ENCODE measurements at regions not wholly inside any gene's neighbourhood (a gene's known extent, or its start where the extent isn't known, plus 50 kb on each side); places are given as distances from the start of the nearest gene placed in this dataset.

GRCh38 chr3:76456322-76456721 lies 583.6 kb upstream of the ROBO2 start (continued):
- TF ChIP-seq TEAD4 (IDR thresholded peaks at IDR 0.05; ENCODE audit: low read depth, low read length) (no peak), ZNF274 (IDR thresholded peaks at IDR 0.05; ENCODE audit: borderline replicate concordance, extremely low read depth, low read length) (no peak), CTBP2 (IDR thresholded peaks at IDR 0.05; ENCODE audit: borderline replicate concordance, insufficient read depth, insufficient read length, low read length) (no peak), SP2 (IDR thresholded peaks at IDR 0.05; ENCODE audit: low read length) (no peak), MAFK (IDR thresholded peaks at IDR 0.05; ENCODE audit: low read depth, low read length) (no peak), TAF7 (optimal IDR thresholded peaks at IDR 0.05; ENCODE audit: borderline replicate concordance, low read depth, low read length) (no peak), RNF2 (IDR thresholded peaks at IDR 0.05; ENCODE audit: borderline replicate concordance, low read depth, low read length, missing control alignments, poor library complexity, severe bottlenecking) (no peak)
- TF ChIP-seq, protein P1, sequence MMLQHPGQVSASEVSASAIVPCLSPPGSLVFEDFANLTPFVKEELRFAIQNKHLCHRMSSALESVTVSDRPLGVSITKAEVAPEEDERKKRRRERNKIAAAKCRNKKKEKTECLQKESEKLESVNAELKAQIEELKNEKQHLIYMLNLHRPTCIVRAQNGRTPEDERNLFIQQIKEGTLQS (IDR thresholded peaks at IDR 0.05; ENCODE audit: insufficient read depth, low read depth, low read length): no peak

Measured in H1 (cell line).